HT-29 (cell line): ENCODE measurements at regions not wholly inside any gene's neighbourhood (a gene's known extent, or its start where the extent isn't known, plus 50 kb on each side); places are given as distances from the start of the nearest gene placed in this dataset.

Source experiments
- DNase-seq: peaks from one replicate; pipeline ENCODE4 v3.0.0-alpha.2; 2015; ENCODE audit warnings: low spot score

- no peak for DNase-seq
Measured at GRCh38 chr6:142679907-142680700, 264.9 kb downstream of the HIVEP2 start.

GRCh38 chr6:142681099-142681498, 263.9 kb downstream of the HIVEP2 start:
- DNase-seq: no peak

GRCh38 chr6:142682985-142683384, 262.0 kb downstream of the HIVEP2 start:
- no peak for DNase-seq

GRCh38 chr6:142683714-142684141, 261.2 kb downstream of the HIVEP2 start:
- DNase-seq: no peak

GRCh38 chr6:142684371-142684770, 260.6 kb downstream of the HIVEP2 start:
- no peak for DNase-seq

- DNase-seq: no peak
Measured at GRCh38 chr6:142685852-142686506, 259.0 kb downstream of the HIVEP2 start.

- no peak for DNase-seq
Measured at GRCh38 chr6:142686507-142686887, 258.5 kb downstream of the HIVEP2 start.

GRCh38 chr6:142692942-142693341, 252.0 kb downstream of the HIVEP2 start:
- peak; percentile 65 for DNase-seq

- DNase-seq: no peak
Measured at GRCh38 chr6:142693441-142693840, 251.5 kb downstream of the HIVEP2 start.

- DNase-seq: no peak
Measured at GRCh38 chr6:142694054-142694453, 250.9 kb downstream of the HIVEP2 start.

GRCh38 chr6:142695016-142695415, 250.0 kb downstream of the HIVEP2 start:
- no peak for DNase-seq

GRCh38 chr6:142696123-142697000, 248.6 kb downstream of the HIVEP2 start:
- peak; percentile 40 for DNase-seq

GRCh38 chr6:142697001-142697335, 248.0 kb downstream of the HIVEP2 start:
- no peak for DNase-seq

GRCh38 chr6:142697922-142698321, 247.1 kb downstream of the HIVEP2 start:
- DNase-seq: no peak

GRCh38 chr6:142698751-142699150, 246.2 kb downstream of the HIVEP2 start:
- peak; percentile 23 for DNase-seq

- no peak for DNase-seq
Measured at GRCh38 chr6:142699391-142699790, 245.6 kb downstream of the HIVEP2 start.

GRCh38 chr6:142700032-142700431, 244.9 kb downstream of the HIVEP2 start:
- DNase-seq: no peak

- no peak for DNase-seq
Measured at GRCh38 chr6:142700671-142701312, 244.2 kb downstream of the HIVEP2 start.
